ENCODE measurements at regions not wholly inside any gene's neighbourhood (a gene's known extent, or its start where the extent isn't known, plus 50 kb on each side); places are given as distances from the start of the nearest gene placed in this dataset.

DNA sequence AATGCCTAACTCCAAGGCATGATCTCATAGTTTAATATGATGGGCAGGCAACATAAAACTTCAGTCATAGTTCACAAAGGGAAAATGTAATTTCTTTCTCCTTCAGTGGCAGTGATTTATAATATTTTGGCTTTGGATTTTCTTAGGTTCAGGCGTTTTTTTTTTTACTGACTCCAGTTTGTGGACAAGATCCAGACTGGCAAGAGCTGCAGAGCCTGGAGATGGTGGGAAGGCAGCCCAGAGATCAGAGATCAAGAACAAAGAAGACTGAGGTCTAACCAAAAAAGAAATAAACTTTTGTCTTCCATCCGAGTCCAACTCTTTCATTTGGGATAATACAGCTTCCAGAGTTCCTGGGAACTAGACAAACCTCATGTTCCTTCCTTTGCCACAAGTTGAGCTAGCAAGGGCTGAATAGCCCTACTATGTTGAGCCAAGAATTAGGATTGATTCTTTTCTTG is 215.3 kb upstream of the SETBP1 start:
- ChIA-PET CTCF (no interaction called here), POLR2A (no interaction called here)
- Mint-ChIP-seq H3K36me3 (ENCODE audit: low read depth) (no peaks in the 10 kb centered on the region), H3K9me3 (no peaks in the 10 kb centered on the region), H3K27ac (no peak overlapping the region), H3K4me1 (ENCODE audit: low read depth) (no peaks in the 10 kb centered on the region), H3K27me3 (no peaks in the 10 kb centered on the region), H3K4me3 (no peak overlapping the region)
- ATAC-seq (ENCODE audit: poor library complexity): no peak
- H3K4me1 ChIP-seq (ENCODE audit: insufficient read depth, low read length): no peaks in the 10 kb centered on the region
- DNase-seq: no peak
- H3K9me3 ChIP-seq (ENCODE audit: control insufficient read depth in 1 of 2, insufficient read depth in 1 of 2, low read length in 2 of 2): no peaks in the 10 kb centered on the region
- no peak overlapping the region for H3K27ac ChIP-seq (ENCODE audit: low read depth in 1 of 2, low read length in 2 of 2)
- no peaks in the 10 kb centered on the region for H3K36me3 ChIP-seq (ENCODE audit: insufficient read depth, low read length)
- H3K4me3 ChIP-seq (ENCODE audit: low read length): no peak overlapping the region
- H3K27me3 ChIP-seq (ENCODE audit: control insufficient read depth in 1 of 2, insufficient read depth in 2 of 2, low read length in 2 of 2): no peaks in the 10 kb centered on the region
- intact Hi-C loops (cut with DNase I, micrococcal nuclease): no loop called here
- TF ChIP-seq, protein P1, sequence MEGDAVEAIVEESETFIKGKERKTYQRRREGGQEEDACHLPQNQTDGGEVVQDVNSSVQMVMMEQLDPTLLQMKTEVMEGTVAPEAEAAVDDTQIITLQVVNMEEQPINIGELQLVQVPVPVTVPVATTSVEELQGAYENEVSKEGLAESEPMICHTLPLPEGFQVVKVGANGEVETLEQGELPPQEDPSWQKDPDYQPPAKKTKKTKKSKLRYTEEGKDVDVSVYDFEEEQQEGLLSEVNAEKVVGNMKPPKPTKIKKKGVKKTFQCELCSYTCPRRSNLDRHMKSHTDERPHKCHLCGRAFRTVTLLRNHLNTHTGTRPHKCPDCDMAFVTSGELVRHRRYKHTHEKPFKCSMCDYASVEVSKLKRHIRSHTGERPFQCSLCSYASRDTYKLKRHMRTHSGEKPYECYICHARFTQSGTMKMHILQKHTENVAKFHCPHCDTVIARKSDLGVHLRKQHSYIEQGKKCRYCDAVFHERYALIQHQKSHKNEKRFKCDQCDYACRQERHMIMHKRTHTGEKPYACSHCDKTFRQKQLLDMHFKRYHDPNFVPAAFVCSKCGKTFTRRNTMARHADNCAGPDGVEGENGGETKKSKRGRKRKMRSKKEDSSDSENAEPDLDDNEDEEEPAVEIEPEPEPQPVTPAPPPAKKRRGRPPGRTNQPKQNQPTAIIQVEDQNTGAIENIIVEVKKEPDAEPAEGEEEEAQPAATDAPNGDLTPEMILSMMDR (IDR thresholded peaks at IDR 0.05): no peak

DNA sequence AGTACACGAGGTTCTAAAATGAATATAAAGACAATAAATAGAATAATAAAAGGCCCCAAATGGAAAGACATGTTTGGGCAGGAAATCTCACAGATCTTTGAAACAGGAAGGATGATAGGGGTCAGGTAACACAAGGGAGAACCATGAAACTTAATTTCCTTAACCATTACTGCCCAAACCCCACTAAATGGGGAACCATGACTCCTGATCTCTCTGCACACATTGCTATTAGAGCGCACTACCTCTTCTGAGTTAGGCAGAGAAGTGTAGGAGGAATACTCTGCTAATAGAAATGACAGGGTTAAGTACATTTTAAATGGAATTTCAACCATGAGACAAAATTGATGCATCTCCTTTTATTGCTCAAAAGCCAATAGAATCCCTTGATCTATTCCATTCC is 213.7 kb upstream of the SETBP1 start:
- H3K4me1 Mint-ChIP-seq (ENCODE audit: low read depth): no peaks in the 10 kb centered on the region
- Histone ChIP-seq H3K27me3 (ENCODE audit: control insufficient read depth in 1 of 2, insufficient read depth in 2 of 2, low read length in 2 of 2) (no peaks in the 10 kb centered on the region), H3K4me3 (ENCODE audit: low read length) (no peak overlapping the region), H3K9me3 (ENCODE audit: control insufficient read depth in 1 of 2, insufficient read depth in 1 of 2, low read length in 2 of 2) (no peaks in the 10 kb centered on the region), H3K27ac (ENCODE audit: low read depth in 1 of 2, low read length in 2 of 2) (no peak overlapping the region), H3K36me3 (ENCODE audit: insufficient read depth, low read length) (no peaks in the 10 kb centered on the region), H3K4me1 (ENCODE audit: insufficient read depth, low read length) (no peaks in the 10 kb centered on the region)
- no peaks in the 10 kb centered on the region for H3K27me3 Mint-ChIP-seq
- no peak for DNase-seq
- ChIA-PET CTCF (no interaction called here), POLR2A (no interaction called here)
- intact Hi-C loops (cut with DNase I, micrococcal nuclease): no loop called here
- no peaks in the 10 kb centered on the region for H3K9me3 Mint-ChIP-seq
- ATAC-seq (ENCODE audit: poor library complexity): no peak
- no peak overlapping the region for H3K4me3 Mint-ChIP-seq
- H3K36me3 Mint-ChIP-seq (ENCODE audit: low read depth): no peaks in the 10 kb centered on the region
- H3K27ac Mint-ChIP-seq: no peak overlapping the region
- TF ChIP-seq, protein P1 (IDR thresholded peaks at IDR 0.05): no peak

DNA sequence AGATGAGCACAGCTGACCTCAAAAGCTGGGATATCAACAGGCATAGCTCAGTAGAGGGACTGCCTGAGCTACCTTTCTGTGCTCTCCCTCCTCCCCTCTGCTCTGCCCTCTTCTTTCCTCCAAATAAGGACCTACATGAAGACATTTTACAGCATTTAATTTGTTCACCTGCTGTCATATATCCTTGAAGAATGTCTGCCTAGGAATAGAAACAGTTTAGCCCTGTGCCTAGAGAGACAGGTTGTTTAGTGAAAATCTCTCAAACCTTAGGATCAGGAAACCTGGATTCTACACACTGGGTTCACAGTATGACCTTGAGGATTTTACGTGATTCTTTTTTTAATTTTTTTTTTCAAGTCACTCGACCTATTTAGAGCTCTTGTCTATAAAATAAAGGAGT is 213.0 kb upstream of the SETBP1 start:
- ATAC-seq (ENCODE audit: poor library complexity): no peak
- Histone ChIP-seq H3K27ac (ENCODE audit: low read depth in 1 of 2, low read length in 2 of 2) (no peak overlapping the region), H3K27me3 (ENCODE audit: control insufficient read depth in 1 of 2, insufficient read depth in 2 of 2, low read length in 2 of 2) (no peaks in the 10 kb centered on the region), H3K4me1 (ENCODE audit: insufficient read depth, low read length) (no peaks in the 10 kb centered on the region), H3K36me3 (ENCODE audit: insufficient read depth, low read length) (no peaks in the 10 kb centered on the region), H3K4me3 (ENCODE audit: low read length) (no peak overlapping the region), H3K9me3 (ENCODE audit: control insufficient read depth in 1 of 2, insufficient read depth in 1 of 2, low read length in 2 of 2) (no peaks in the 10 kb centered on the region)
- no peaks in the 10 kb centered on the region for H3K36me3 Mint-ChIP-seq (ENCODE audit: low read depth)
- no peaks in the 10 kb centered on the region for H3K4me1 Mint-ChIP-seq (ENCODE audit: low read depth)
- POLR2A ChIA-PET: no interaction called here
- TF ChIP-seq, protein P1 (IDR thresholded peaks at IDR 0.05): no peak
- H3K9me3 Mint-ChIP-seq: no peaks in the 10 kb centered on the region
- no peaks in the 10 kb centered on the region for H3K27me3 Mint-ChIP-seq
- no peak overlapping the region for H3K27ac Mint-ChIP-seq
- H3K4me3 Mint-ChIP-seq: no peak overlapping the region
- no peak for DNase-seq
- intact Hi-C loops (cut with DNase I, micrococcal nuclease): no loop called here
- CTCF ChIA-PET: no interaction called here
